Adrenal gland (tissue), 5 donors: ENCODE measurements at regions not wholly inside any gene's neighbourhood (a gene's known extent, or its start where the extent isn't known, plus 50 kb on each side); places are given as distances from the start of the nearest gene placed in this dataset.

Experiments used
- CTCF ChIP-seq, 6 experiments: fragments of 450-650 bp in 4 of 6; fragments of 200-600 bp in 2 of 6; sonication (generic) in 1 of 6; IDR thresholded peaks; 1 replicate in 5 of 6; 2 replicates in 1 of 6; pipeline versions ENCODE4 v1.5.1 to v1.8.0; 2016 to 2021; ENCODE audit warnings: antibody characterized with exemption in 6 of 6, mild to moderate bottlenecking in 2 of 6, moderate library complexity in 1 of 6
- POLR2A ChIP-seq, 2 donors: fragments of 450-650 bp; IDR thresholded peaks; one replicate each; pipeline ENCODE4 v1.6.1; 2017; ENCODE audit warnings: antibody characterized with exemption in 2 of 2, mild to moderate bottlenecking in 2 of 2, moderate library complexity in 1 of 2
- donor health status: DM: no; HTN: no; CAD: no.

GRCh38 chr21:15491100-15491499, 238.7 kb upstream of the USP25 start:
- TF ChIP-seq CTCF (IDR thresholded peaks at IDR 0.05), result no peak
- no peak for TF ChIP-seq POLR2A (IDR thresholded peaks at IDR 0.05)
